Astrocyte (in vitro differentiated cells and primary cell): ENCODE measurements at regions not wholly inside any gene's neighbourhood (a gene's known extent, or its start where the extent isn't known, plus 50 kb on each side); places are given as distances from the start of the nearest gene placed in this dataset.
"Not testable (repeated sequence)": the region's sequence is repeated elsewhere in the genome, so short reads cannot be mapped to it uniquely, and the experiment has no call there.

Source experiments
- DNase-seq: peaks from one replicate; pipeline ENCODE4 v3.0.0-alpha.2; 2010; ENCODE audit warnings: low read depth
- FAIRE-seq: peaks from 2 replicates; lab custom pipeline; 2011; peaks lifted over from hg19 to GRCh38; lab: Jason Lieb, UNC
- H2AFZ ChIP-seq: 2 replicates; pipeline ENCODE4 v1.6.0; 2012; ENCODE audit warnings: low read depth, low read length, inconsistent platforms
- H3K27ac ChIP-seq: 2 replicates; pipeline ENCODE4 v1.5.1; 2011; ENCODE audit warnings: low read depth, low read length, inconsistent platforms
- H3K27me3 ChIP-seq: 2 replicates; pipeline ENCODE4 v1.6.0; 2011; ENCODE audit warnings: low read length, inconsistent platforms; ENCODE audit not compliant: insufficient read depth
- H3K36me3 ChIP-seq: 2 replicates; pipeline ENCODE4 v1.5.1; 2011; ENCODE audit warnings: low read length, inconsistent platforms; ENCODE audit not compliant: insufficient read depth
- H3K4me1 ChIP-seq: 2 replicates; pipeline ENCODE4 v1.5.1; 2011; ENCODE audit warnings: low read length, inconsistent platforms; ENCODE audit not compliant: insufficient read depth
- H3K4me2 ChIP-seq: 2 replicates; pipeline ENCODE4 v1.6.0; 2012; ENCODE audit warnings: low read length, inconsistent platforms
- H3K4me3 ChIP-seq: 2 replicates; pipeline ENCODE4 v1.5.1; 2011; ENCODE audit warnings: low read depth, mild to moderate bottlenecking, low read length, inconsistent platforms; ENCODE audit not compliant: insufficient read depth
- H3K79me2 ChIP-seq: 2 replicates; pipeline ENCODE4 v1.6.0; 2012; ENCODE audit warnings: mild to moderate bottlenecking, low read length, inconsistent platforms; ENCODE audit not compliant: insufficient read depth
- H3K9ac ChIP-seq: 2 replicates; pipeline ENCODE4 v1.6.0; 2012; ENCODE audit warnings: mild to moderate bottlenecking, low read length, inconsistent platforms
- H3K9me3 ChIP-seq: 2 replicates; pipeline ENCODE4 v1.5.1; 2012; ENCODE audit warnings: low read depth, mild to moderate bottlenecking, low read length, inconsistent platforms; ENCODE audit not compliant: insufficient read depth
- H4K20me1 ChIP-seq: 2 replicates; pipeline ENCODE4 v1.6.0; 2012; ENCODE audit warnings: low read length, inconsistent platforms; ENCODE audit not compliant: insufficient read depth
- H3K27ac Mint-ChIP-seq: one replicate; pipeline ENCODE4 v1.8.0; 2021; ENCODE audit warnings: mild to moderate bottlenecking, mixed read lengths; ENCODE audit not compliant: unreplicated experiment
- H3K27me3 Mint-ChIP-seq: one replicate; pipeline ENCODE4 v1.8.0; 2021; ENCODE audit warnings: low read depth, mixed read lengths; ENCODE audit not compliant: unreplicated experiment
- H3K36me3 Mint-ChIP-seq: one replicate; pipeline ENCODE4 v1.8.0; 2021; ENCODE audit warnings: low read depth, mixed read lengths; ENCODE audit not compliant: unreplicated experiment
- H3K4me1 Mint-ChIP-seq: one replicate; pipeline ENCODE4 v1.8.0; 2021; ENCODE audit warnings: low read depth, mixed read lengths; ENCODE audit not compliant: unreplicated experiment
- H3K4me3 Mint-ChIP-seq: one replicate; pipeline ENCODE4 v1.8.0; 2021; ENCODE audit warnings: mild to moderate bottlenecking, moderate library complexity, mixed read lengths; ENCODE audit not compliant: unreplicated experiment
- H3K9me3 Mint-ChIP-seq: one replicate; pipeline ENCODE4 v1.8.0; 2021; ENCODE audit warnings: mild to moderate bottlenecking, mixed read lengths; ENCODE audit not compliant: unreplicated experiment
- EZH2 ChIP-seq: IDR thresholded peaks from 2 replicates; pipeline ENCODE4 v1.6.1; 2012; ENCODE audit warnings: mild to moderate bottlenecking, low read length, inconsistent platforms; ENCODE audit not compliant: insufficient read depth
- TF ChIP-seq, protein P1 (sequence below): IDR thresholded peaks from 2 replicates; pipeline ENCODE4 v1.5.1; 2011; ENCODE audit warnings: low read depth, mild to moderate bottlenecking, inconsistent platforms, low read length, moderate library complexity; ENCODE audit not compliant: insufficient read depth

DNA sequence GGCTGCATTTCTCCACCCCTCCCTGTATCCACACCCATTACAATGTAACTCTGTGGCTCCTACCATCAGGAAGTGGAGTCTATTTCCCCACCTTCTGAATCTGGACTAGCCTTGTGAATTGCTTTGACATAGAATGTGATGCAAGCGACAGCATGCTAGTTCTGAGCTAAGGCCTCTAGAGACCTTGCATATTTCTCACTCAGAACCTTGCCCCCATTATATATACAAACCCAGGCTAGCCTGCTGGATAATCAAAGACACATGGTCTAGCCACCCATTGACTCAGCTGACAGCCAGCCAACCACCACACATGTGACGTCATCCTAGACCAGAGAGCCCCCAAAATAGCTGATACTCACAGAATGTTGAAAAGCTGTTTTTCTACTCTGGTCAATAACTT is 77.9 kb downstream of the CCDC71L start:
- Histone ChIP-seq H3K27me3 (no peaks in the 10 kb centered on the region), H3K79me2 (no peaks in the 10 kb centered on the region), H3K27ac (no peak overlapping the region), H3K4me1 (no peaks in the 10 kb centered on the region), H3K4me2 (no peak overlapping the region), H3K36me3 (no peaks in the 10 kb centered on the region), H3K4me3 (no peak overlapping the region), H3K9ac (no peak overlapping the region), H4K20me1 (no peaks in the 10 kb centered on the region), H2AFZ (no peak overlapping the region), H3K9me3 (no peaks in the 10 kb centered on the region)
- Mint-ChIP-seq H3K27me3 (no peaks in the 10 kb centered on the region), H3K4me3 (no peak overlapping the region), H3K4me1 (peaks cover 11% of the 10 kb centered on the region), H3K27ac (no peak overlapping the region), H3K36me3 (no peaks in the 10 kb centered on the region), H3K9me3 (peaks cover 6% of the 10 kb centered on the region)
- no peak for TF ChIP-seq EZH2
- TF ChIP-seq, protein P1, sequence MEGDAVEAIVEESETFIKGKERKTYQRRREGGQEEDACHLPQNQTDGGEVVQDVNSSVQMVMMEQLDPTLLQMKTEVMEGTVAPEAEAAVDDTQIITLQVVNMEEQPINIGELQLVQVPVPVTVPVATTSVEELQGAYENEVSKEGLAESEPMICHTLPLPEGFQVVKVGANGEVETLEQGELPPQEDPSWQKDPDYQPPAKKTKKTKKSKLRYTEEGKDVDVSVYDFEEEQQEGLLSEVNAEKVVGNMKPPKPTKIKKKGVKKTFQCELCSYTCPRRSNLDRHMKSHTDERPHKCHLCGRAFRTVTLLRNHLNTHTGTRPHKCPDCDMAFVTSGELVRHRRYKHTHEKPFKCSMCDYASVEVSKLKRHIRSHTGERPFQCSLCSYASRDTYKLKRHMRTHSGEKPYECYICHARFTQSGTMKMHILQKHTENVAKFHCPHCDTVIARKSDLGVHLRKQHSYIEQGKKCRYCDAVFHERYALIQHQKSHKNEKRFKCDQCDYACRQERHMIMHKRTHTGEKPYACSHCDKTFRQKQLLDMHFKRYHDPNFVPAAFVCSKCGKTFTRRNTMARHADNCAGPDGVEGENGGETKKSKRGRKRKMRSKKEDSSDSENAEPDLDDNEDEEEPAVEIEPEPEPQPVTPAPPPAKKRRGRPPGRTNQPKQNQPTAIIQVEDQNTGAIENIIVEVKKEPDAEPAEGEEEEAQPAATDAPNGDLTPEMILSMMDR, result no peak
- DNase-seq, result peak; percentile 27
- no peak for FAIRE-seq

DNA sequence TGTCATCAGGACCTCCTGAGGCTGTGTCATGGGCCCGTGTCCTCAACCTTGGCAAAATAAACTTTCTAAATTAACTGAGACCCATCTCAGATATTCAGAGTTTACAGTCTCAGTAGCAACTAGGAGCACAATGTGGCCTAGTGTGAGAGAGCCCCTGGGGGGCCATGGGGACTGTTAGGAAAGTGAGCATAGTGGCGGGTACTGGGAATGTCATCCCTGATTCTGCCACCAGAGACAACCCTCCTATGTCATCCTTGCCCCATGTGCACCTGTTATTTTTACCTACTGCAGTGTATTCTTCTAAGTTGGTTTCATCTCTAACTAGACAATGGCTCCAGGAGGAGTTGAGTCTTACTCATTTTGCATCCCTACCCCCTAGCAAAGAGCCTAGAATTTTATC is 78.6 kb downstream of the CCDC71L start:
- no peaks in the 10 kb centered on the region for H3K79me2 ChIP-seq
- H3K9me3 Mint-ChIP-seq, result peaks cover 6% of the 10 kb centered on the region
- no peak overlapping the region for H3K4me3 ChIP-seq
- peaks cover 2% of the 10 kb centered on the region for H3K27me3 Mint-ChIP-seq
- H3K9ac ChIP-seq, result no peak overlapping the region
- no peaks in the 10 kb centered on the region for H3K36me3 ChIP-seq
- no peak overlapping the region for H3K4me2 ChIP-seq
- FAIRE-seq, result no peak
- no peak overlapping the region for H2AFZ ChIP-seq
- H3K4me3 Mint-ChIP-seq, result no peak overlapping the region
- peaks cover 11% of the 10 kb centered on the region for H3K4me1 Mint-ChIP-seq
- H3K27ac Mint-ChIP-seq, result no peak overlapping the region
- TF ChIP-seq, protein P1, result no peak
- TF ChIP-seq EZH2, result no peak
- no peaks in the 10 kb centered on the region for H3K9me3 ChIP-seq
- no peak overlapping the region for H3K27ac ChIP-seq
- no peaks in the 10 kb centered on the region for H3K4me1 ChIP-seq
- H3K27me3 ChIP-seq, result no peaks in the 10 kb centered on the region
- H4K20me1 ChIP-seq, result no peaks in the 10 kb centered on the region
- no peaks in the 10 kb centered on the region for H3K36me3 Mint-ChIP-seq
- DNase-seq, result no peak

DNA sequence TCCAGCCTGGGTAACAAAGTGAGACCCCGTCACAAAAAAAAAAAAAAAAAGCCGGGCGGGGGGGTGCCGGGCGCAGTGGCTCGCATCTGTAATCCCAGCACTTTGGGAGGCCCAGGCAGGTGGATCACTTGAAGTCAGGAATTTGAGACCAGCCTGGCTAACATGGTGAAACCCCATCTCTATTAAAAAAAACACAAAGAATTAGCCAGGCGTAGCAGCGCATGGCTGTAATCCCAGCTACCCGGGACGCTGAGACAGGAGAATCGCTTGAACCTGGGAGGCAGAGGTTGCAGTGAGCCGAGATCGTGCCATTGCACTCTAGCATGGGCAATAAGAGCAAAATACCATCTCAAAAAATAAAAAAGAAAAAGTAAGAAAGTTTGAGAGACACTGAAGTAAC is 81.9 kb downstream of the CCDC71L start:
- DNase-seq, H3K4me3 Mint-ChIP-seq, H2AFZ ChIP-seq, H4K20me1 ChIP-seq, FAIRE-seq, H3K27me3 ChIP-seq, H3K27ac ChIP-seq, H3K9ac ChIP-seq, H3K27ac Mint-ChIP-seq, H3K36me3 ChIP-seq, H3K4me1 Mint-ChIP-seq, H3K36me3 Mint-ChIP-seq, H3K4me3 ChIP-seq, H3K9me3 Mint-ChIP-seq, H3K4me1 ChIP-seq, H3K27me3 Mint-ChIP-seq, H3K9me3 ChIP-seq, H3K79me2 ChIP-seq, H3K4me2 ChIP-seq: not testable (repeated sequence)
